GM12878 (cell line): ENCODE measurements at regions not wholly inside any gene's neighbourhood (a gene's known extent, or its start where the extent isn't known, plus 50 kb on each side); places are given as distances from the start of the nearest gene placed in this dataset.

ENCODE experiments used
- ASH2L ChIP-seq: fragments of 300-600, 200-600 bp; sonication (generic); IDR thresholded peaks from 2 replicates; pipeline ENCODE4 v1.6.1; 2017; ENCODE audit warnings: low read depth, mild to moderate bottlenecking, borderline replicate concordance
- EP300 ChIP-seq, 2 experiments: fragments of 150-350 bp in 1 of 2; IDR thresholded peaks; 2 replicates each; pipeline ENCODE4 v1.6.1; 2011 to 2012; ENCODE audit warnings: low read depth in 2 of 2, low read length in 2 of 2, borderline replicate concordance in 1 of 2, improper control_type of control experiment in 1 of 2, inconsistent platforms in 1 of 2; ENCODE audit not compliant: control insufficient read depth in 1 of 2
- ESRRA ChIP-seq: IDR thresholded peaks from 2 replicates; pipeline ENCODE4 v1.6.1; 2012; ENCODE audit warnings: mild to moderate bottlenecking, low read length, improper control_type of control experiment
- NR2C1 ChIP-seq: fragments of 450-650 bp; IDR thresholded peaks from 2 replicates; pipeline ENCODE4 v1.6.1; 2017; ENCODE audit warnings: antibody characterized with exemption, mild to moderate bottlenecking, moderate library complexity
- POU2F2 ChIP-seq: IDR thresholded peaks from 3 replicates; pipeline ENCODE4 v1.6.1; 2011; ENCODE audit warnings: low read depth, mild to moderate bottlenecking, low read length, borderline replicate concordance
- RUNX3 ChIP-seq: IDR thresholded peaks from 2 replicates; pipeline ENCODE4 v1.6.1; 2012; ENCODE audit warnings: low read length, inconsistent platforms
- SIN3A ChIP-seq: IDR thresholded peaks from 2 replicates; pipeline ENCODE4 v1.6.1; 2012; ENCODE audit warnings: low read depth, low read length, improper control_type of control experiment
- SMC3 ChIP-seq: IDR thresholded peaks from 2 replicates; pipeline ENCODE4 v1.6.1; 2011; ENCODE audit warnings: low read length, improper control_type of control experiment, borderline replicate concordance
- TF ChIP-seq, protein P1 (sequence below): IDR thresholded peaks from 2 replicates; pipeline ENCODE4 v1.6.1; 2012; ENCODE audit warnings: mild to moderate bottlenecking, low read depth, low read length
- TF ChIP-seq, protein P2 (sequence below), 3 experiments: IDR thresholded peaks in 2 of 3; conservative IDR thresholded peaks in 1 of 3; 2 replicates each; pipeline ENCODE4 v1.5.1; 2011; ENCODE audit warnings: low read depth in 3 of 3, low read length in 3 of 3, mild to moderate bottlenecking in 3 of 3, control low read depth in 2 of 3, moderate library complexity in 2 of 3, inconsistent platforms in 1 of 3, mixed read lengths in 1 of 3; ENCODE audit not compliant: control insufficient read depth in 2 of 3, insufficient read depth in 1 of 3; ENCODE audit errors: extremely low read depth in 1 of 3

DNA sequence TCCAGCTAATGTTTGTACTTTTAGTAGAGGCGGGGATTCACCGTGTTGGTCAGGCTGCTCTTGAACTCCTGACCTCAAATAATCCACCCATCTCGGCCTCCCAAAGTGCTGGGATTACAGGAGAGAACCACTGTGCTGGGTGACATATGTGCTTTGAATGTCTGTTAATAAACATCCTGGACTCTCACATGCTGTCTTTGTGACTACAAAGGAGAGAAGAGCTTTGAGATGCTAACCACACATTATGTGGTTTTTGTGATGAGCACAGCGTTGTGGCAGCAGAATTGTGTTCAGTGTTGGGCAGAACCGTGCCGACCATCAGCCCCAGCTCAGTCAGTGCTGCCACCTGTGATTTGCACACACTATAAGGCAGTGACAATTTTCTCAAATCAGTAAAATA lies 500.1 kb upstream of the KLF6 start:
- no peak for TF ChIP-seq SIN3A
- no peak for TF ChIP-seq SMC3
- TF ChIP-seq RUNX3, result no peak
- TF ChIP-seq POU2F2, result no peak
- TF ChIP-seq, protein P1, sequence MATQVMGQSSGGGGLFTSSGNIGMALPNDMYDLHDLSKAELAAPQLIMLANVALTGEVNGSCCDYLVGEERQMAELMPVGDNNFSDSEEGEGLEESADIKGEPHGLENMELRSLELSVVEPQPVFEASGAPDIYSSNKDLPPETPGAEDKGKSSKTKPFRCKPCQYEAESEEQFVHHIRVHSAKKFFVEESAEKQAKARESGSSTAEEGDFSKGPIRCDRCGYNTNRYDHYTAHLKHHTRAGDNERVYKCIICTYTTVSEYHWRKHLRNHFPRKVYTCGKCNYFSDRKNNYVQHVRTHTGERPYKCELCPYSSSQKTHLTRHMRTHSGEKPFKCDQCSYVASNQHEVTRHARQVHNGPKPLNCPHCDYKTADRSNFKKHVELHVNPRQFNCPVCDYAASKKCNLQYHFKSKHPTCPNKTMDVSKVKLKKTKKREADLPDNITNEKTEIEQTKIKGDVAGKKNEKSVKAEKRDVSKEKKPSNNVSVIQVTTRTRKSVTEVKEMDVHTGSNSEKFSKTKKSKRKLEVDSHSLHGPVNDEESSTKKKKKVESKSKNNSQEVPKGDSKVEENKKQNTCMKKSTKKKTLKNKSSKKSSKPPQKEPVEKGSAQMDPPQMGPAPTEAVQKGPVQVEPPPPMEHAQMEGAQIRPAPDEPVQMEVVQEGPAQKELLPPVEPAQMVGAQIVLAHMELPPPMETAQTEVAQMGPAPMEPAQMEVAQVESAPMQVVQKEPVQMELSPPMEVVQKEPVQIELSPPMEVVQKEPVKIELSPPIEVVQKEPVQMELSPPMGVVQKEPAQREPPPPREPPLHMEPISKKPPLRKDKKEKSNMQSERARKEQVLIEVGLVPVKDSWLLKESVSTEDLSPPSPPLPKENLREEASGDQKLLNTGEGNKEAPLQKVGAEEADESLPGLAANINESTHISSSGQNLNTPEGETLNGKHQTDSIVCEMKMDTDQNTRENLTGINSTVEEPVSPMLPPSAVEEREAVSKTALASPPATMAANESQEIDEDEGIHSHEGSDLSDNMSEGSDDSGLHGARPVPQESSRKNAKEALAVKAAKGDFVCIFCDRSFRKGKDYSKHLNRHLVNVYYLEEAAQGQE, result no peak
- TF ChIP-seq EP300 (IDR thresholded peaks at IDR 0.05; ENCODE audit: borderline replicate concordance in 1 of 2, control insufficient read depth in 1 of 2, low read depth in 2 of 2, low read length in 2 of 2), result no peak
- no peak for TF ChIP-seq NR2C1
- no peak for TF ChIP-seq ESRRA
- TF ChIP-seq, protein P2, sequence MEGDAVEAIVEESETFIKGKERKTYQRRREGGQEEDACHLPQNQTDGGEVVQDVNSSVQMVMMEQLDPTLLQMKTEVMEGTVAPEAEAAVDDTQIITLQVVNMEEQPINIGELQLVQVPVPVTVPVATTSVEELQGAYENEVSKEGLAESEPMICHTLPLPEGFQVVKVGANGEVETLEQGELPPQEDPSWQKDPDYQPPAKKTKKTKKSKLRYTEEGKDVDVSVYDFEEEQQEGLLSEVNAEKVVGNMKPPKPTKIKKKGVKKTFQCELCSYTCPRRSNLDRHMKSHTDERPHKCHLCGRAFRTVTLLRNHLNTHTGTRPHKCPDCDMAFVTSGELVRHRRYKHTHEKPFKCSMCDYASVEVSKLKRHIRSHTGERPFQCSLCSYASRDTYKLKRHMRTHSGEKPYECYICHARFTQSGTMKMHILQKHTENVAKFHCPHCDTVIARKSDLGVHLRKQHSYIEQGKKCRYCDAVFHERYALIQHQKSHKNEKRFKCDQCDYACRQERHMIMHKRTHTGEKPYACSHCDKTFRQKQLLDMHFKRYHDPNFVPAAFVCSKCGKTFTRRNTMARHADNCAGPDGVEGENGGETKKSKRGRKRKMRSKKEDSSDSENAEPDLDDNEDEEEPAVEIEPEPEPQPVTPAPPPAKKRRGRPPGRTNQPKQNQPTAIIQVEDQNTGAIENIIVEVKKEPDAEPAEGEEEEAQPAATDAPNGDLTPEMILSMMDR (IDR thresholded peaks at IDR 0.05 in 2 of 3, conservative IDR thresholded peaks at IDR 0.05 in 1 of 3; ENCODE audit: control insufficient read depth in 2 of 3, extremely low read depth in 1 of 3, insufficient read depth in 1 of 3, low read depth in 3 of 3, low read length in 3 of 3), result no peak
- no peak for TF ChIP-seq ASH2L
